Caco-2 (cell line): ENCODE measurements at regions not wholly inside any gene's neighbourhood (a gene's known extent, or its start where the extent isn't known, plus 50 kb on each side); places are given as distances from the start of the nearest gene placed in this dataset.

Source experiments
- BruUV-seq: library from RNA; stranded (reverse); fragments of 400-500 nt; replicated peaks from 2 replicates; lab custom pipeline; 2021; lab: Mats Ljungman, UMichigan
- CTCF ChIA-PET: fragments of 300-600 bp; sonication (Branson Sonifier 250); formaldehyde crosslinking; loops from one replicate; lab custom pipeline; 2022; ENCODE audit warnings: antibody characterized with exemption; lab: Charles Lee
- POLR2A ChIA-PET: fragments of 300-600 bp; sonication (Branson Sonifier 250); formaldehyde crosslinking; loops from one replicate; lab custom pipeline; 2022; ENCODE audit warnings: antibody characterized with exemption; lab: Charles Lee
- DNase-seq, 2 experiments: peaks; one replicate each; pipeline versions ENCODE4 v3.0.0 to v3.0.0-alpha.2; 2020 to 2022
- H3K27me3 ChIP-seq: replicated peaks from 2 replicates; pipeline ENCODE4 v1.6.0; 2011; ENCODE audit warnings: low read length; ENCODE audit not compliant: control insufficient read depth, insufficient read depth
- H3K36me3 ChIP-seq: 2 replicates; pipeline ENCODE4 v1.5.1; 2011; ENCODE audit warnings: low read length; ENCODE audit not compliant: control insufficient read depth, insufficient read depth
- H3K4me1 ChIP-seq: fragments of 250-450 bp; sonication (Bioruptor Pico); 2 replicates; pipeline ENCODE4 v1.5.1; 2020; ENCODE audit warnings: mild to moderate bottlenecking
- H3K4me3 ChIP-seq: 2 replicates; pipeline ENCODE4 v1.5.1; 2011; ENCODE audit warnings: low read depth, mild to moderate bottlenecking, control low read depth, low read length
- H3K9me3 ChIP-seq: fragments of 250-450 bp; sonication (Bioruptor Pico); 2 replicates; pipeline ENCODE4 v1.5.1; 2020; ENCODE audit warnings: mild to moderate bottlenecking, moderate library complexity
- H3K27ac Mint-ChIP-seq: one replicate; pipeline ENCODE4 v1.8.0; 2022; ENCODE audit warnings: mixed read lengths; ENCODE audit not compliant: unreplicated experiment
- H3K27me3 Mint-ChIP-seq: one replicate; pipeline ENCODE4 v1.8.0; 2022; ENCODE audit warnings: mixed read lengths; ENCODE audit not compliant: insufficient read depth, unreplicated experiment
- H3K36me3 Mint-ChIP-seq: one replicate; pipeline ENCODE4 v1.8.0; 2022; ENCODE audit warnings: mild to moderate bottlenecking, mixed read lengths; ENCODE audit not compliant: insufficient read depth, unreplicated experiment
- H3K4me1 Mint-ChIP-seq: one replicate; pipeline ENCODE4 v1.8.0; 2022; ENCODE audit warnings: low read depth, mixed read lengths; ENCODE audit not compliant: unreplicated experiment
- H3K4me3 Mint-ChIP-seq: one replicate; pipeline ENCODE4 v1.8.0; 2022; ENCODE audit warnings: mild to moderate bottlenecking, moderate library complexity, mixed read lengths; ENCODE audit not compliant: unreplicated experiment
- H3K9me3 Mint-ChIP-seq: one replicate; pipeline ENCODE4 v1.8.0; 2022; ENCODE audit warnings: mixed read lengths; ENCODE audit not compliant: unreplicated experiment
- intact Hi-C: fragments of 100-400 bp; cut with micrococcal nuclease; formaldehyde crosslinking; loops from one replicate; pipeline ENCODE4 v1.10.0; 2022; ENCODE audit not compliant: unreplicated experiment
- TF ChIP-seq, protein P1 (sequence below), 2 experiments: fragments of 200-600 bp in 1 of 2; IDR thresholded peaks; 1 replicate in 1 of 2; 2 replicates in 1 of 2; pipeline versions ENCODE4 v1.5.1 to v1.8.0; 2011 to 2022; ENCODE audit warnings: antibody characterized with exemption in 1 of 2, control low read depth in 1 of 2, inconsistent platforms in 1 of 2, low read depth in 1 of 2, low read length in 1 of 2, mild to moderate bottlenecking in 1 of 2, moderate library complexity in 1 of 2; ENCODE audit not compliant: insufficient read depth in 1 of 2, severe bottlenecking in 1 of 2, unreplicated experiment in 1 of 2

DNA sequence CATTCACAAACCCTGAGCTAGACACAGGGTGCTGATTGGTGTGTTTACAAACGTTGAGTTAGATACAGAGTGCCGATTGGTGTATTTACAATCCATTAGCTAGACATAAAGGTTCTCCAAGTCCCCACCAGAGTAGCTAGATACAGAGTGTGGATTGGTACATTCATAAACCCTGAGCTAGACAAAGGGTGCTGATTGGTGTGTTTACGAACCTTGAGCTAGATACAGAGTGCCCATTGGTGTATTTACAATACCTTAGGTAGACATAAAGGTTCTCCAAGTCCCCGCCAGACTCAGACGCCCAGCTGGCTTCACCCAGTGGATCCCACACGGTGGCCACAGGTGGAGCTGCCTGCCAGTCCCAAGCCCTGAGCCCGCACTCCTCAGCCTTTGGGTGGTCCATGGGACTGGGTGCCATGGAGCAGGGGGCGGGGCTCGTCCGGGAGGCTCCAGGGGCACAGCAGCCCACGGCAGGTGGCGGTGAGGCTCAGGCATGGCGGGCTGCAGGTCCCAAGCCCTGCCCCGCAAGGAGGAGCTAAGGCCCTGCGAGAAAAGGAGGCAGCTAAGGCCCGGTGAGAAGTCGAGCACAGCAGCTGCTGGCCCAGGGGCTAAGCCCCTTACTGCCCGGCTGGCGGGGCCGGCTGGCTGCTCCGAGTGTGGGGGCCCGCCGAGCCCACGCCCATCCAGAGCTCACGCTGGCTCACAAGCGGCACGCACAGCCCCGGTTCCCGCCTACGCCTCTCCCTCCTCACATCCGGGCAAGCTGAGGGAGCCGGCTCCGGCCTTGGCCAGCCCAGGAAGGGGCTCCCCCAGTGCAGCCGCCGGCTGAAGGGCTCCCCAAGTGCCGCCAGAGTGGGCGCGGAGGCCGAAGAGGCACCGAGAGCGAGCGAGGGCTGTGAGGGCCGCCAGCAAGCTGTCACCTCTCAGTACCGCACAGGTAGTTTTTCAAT, 1039.2 kb upstream of the CDH9 start:
- Mint-ChIP-seq H3K4me3 (no peak overlapping the region), H3K27me3 (no peaks in the 10 kb centered on the region), H3K36me3 (peaks cover 6% of the 10 kb centered on the region), H3K4me1 (no peaks in the 10 kb centered on the region), H3K9me3 (no peaks in the 10 kb centered on the region), H3K27ac (no peak overlapping the region)
- BruUV-seq: no TSS peak
- TF ChIP-seq, protein P1, sequence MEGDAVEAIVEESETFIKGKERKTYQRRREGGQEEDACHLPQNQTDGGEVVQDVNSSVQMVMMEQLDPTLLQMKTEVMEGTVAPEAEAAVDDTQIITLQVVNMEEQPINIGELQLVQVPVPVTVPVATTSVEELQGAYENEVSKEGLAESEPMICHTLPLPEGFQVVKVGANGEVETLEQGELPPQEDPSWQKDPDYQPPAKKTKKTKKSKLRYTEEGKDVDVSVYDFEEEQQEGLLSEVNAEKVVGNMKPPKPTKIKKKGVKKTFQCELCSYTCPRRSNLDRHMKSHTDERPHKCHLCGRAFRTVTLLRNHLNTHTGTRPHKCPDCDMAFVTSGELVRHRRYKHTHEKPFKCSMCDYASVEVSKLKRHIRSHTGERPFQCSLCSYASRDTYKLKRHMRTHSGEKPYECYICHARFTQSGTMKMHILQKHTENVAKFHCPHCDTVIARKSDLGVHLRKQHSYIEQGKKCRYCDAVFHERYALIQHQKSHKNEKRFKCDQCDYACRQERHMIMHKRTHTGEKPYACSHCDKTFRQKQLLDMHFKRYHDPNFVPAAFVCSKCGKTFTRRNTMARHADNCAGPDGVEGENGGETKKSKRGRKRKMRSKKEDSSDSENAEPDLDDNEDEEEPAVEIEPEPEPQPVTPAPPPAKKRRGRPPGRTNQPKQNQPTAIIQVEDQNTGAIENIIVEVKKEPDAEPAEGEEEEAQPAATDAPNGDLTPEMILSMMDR (IDR thresholded peaks at IDR 0.05; ENCODE audit: insufficient read depth in 1 of 2, low read depth in 1 of 2, low read length in 1 of 2, severe bottlenecking in 1 of 2, unreplicated experiment in 1 of 2): no peak
- Histone ChIP-seq H3K36me3 (no peaks in the 10 kb centered on the region), H3K4me1 (no peaks in the 10 kb centered on the region), H3K4me3 (no peak overlapping the region), H3K27me3 (no peaks in the 10 kb centered on the region), H3K9me3 (no peaks in the 10 kb centered on the region)
- CTCF ChIA-PET: no interaction called here
- POLR2A ChIA-PET: no interaction called here
- intact Hi-C loops: no loop called here
- DNase-seq: no peak

DNA sequence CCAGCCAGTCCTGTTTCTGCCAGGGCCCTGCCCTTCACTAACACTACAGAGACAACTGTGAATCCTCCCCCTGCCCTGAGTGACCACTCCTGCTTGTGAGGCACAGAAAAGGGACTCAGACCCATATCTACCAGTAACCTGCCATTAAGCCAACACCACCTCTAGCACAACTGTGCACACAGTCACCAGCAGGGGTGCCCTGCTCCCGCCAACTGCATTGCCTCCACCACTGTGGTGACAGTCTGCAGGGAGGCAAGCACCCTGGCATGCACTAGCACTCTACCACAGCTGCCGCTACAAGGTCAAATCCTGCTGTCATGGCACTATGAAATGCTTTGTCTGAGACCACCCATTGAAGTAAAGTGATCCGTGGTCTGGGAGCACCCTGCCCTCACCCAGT, 1028.5 kb upstream of the CDH9 start:
- no peak overlapping the region for H3K4me3 Mint-ChIP-seq
- POLR2A ChIA-PET: no interaction called here
- no peak overlapping the region for H3K4me3 ChIP-seq
- H3K27me3 Mint-ChIP-seq: no peaks in the 10 kb centered on the region
- H3K9me3 Mint-ChIP-seq: no peaks in the 10 kb centered on the region
- H3K36me3 Mint-ChIP-seq: no peaks in the 10 kb centered on the region
- TF ChIP-seq, protein P1 (IDR thresholded peaks at IDR 0.05; ENCODE audit: insufficient read depth in 1 of 2, low read depth in 1 of 2, low read length in 1 of 2, severe bottlenecking in 1 of 2, unreplicated experiment in 1 of 2): no peak
- CTCF ChIA-PET: no interaction called here
- no peaks in the 10 kb centered on the region for H3K36me3 ChIP-seq
- no peaks in the 10 kb centered on the region for H3K4me1 ChIP-seq
- no peak overlapping the region for H3K27ac Mint-ChIP-seq
- H3K27me3 ChIP-seq: no peaks in the 10 kb centered on the region
- no peaks in the 10 kb centered on the region for H3K9me3 ChIP-seq
- no peaks in the 10 kb centered on the region for H3K4me1 Mint-ChIP-seq
- intact Hi-C loops: no loop called here
- BruUV-seq: no TSS peak
- DNase-seq: no peak

DNA sequence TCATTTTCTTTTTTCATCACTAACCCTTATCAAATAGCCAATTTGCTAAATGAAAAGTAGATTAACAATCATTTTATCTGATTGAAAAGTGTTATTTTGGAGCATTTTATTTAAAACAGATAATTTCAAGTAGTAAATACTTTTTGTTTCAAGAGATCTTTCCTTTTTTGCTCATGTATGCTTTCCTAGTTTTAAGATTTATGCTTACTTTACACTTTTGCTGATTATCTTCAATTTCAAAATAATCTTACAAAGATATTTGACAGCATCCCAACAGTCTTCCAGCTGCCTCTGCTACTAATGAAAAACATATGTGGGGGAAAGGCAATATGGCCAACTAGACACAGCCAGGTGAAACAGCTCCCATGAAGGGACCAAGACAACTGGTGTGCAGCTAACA, 1027.3 kb upstream of the CDH9 start:
- Histone ChIP-seq H3K9me3 (no peaks in the 10 kb centered on the region), H3K4me3 (no peak overlapping the region), H3K27me3 (no peaks in the 10 kb centered on the region), H3K4me1 (no peaks in the 10 kb centered on the region), H3K36me3 (no peaks in the 10 kb centered on the region)
- H3K4me1 Mint-ChIP-seq: no peaks in the 10 kb centered on the region
- BruUV-seq: no TSS peak
- H3K4me3 Mint-ChIP-seq: no peak overlapping the region
- H3K9me3 Mint-ChIP-seq: no peaks in the 10 kb centered on the region
- ChIA-PET CTCF (no interaction called here), POLR2A (no interaction called here)
- DNase-seq: no peak
- H3K27me3 Mint-ChIP-seq: no peaks in the 10 kb centered on the region
- no peak overlapping the region for H3K27ac Mint-ChIP-seq
- intact Hi-C loops: no loop called here
- H3K36me3 Mint-ChIP-seq: no peaks in the 10 kb centered on the region
- TF ChIP-seq, protein P1 (IDR thresholded peaks at IDR 0.05; ENCODE audit: insufficient read depth in 1 of 2, low read depth in 1 of 2, low read length in 1 of 2, severe bottlenecking in 1 of 2, unreplicated experiment in 1 of 2): no peak
